ENCODE measurements at regions not wholly inside any gene's neighbourhood (a gene's known extent, or its start where the extent isn't known, plus 50 kb on each side); places are given as distances from the start of the nearest gene placed in this dataset.
"Not testable (repeated sequence)": the region's sequence is repeated elsewhere in the genome, so short reads cannot be mapped to it uniquely, and the experiment has no call there.

DNA sequence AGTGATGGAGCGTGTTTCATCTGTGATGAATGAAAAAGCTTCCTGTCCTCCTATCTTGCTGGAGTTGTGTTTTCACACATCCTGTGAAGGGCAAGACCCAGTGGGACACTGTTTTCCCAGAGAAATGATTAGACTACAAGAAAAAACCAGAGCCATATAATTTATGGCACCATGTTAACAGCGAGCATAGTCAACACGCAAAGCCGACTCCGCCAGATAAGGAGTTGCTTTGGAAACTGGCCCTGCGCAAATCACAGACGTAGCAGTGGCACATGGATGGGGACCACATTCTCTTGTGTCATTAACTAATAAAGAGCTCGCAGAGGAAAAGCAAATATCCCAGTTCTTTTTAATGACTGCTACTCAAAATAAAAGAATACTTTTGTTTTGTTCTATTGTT lies 471.2 kb upstream of the RUNX1 start:
- POLR2A ChIA-PET: no interaction called here
- H3K36me3 ChIP-seq (ENCODE audit: control insufficient read depth in 2 of 2, extremely low read depth in 1 of 2, insufficient read depth in 1 of 2, low read length in 1 of 2): no peaks in the 10 kb centered on the region
- CTCF ChIA-PET: no interaction called here
- 77% methylated on average over 7 of the region's 8 CpGs for WGBS (ENCODE audit: insufficient coverage)
- H3K27me3 ChIP-seq (replicated peaks in 1 of 2; ENCODE audit: control insufficient read depth in 2 of 2, extremely low read depth in 1 of 2, insufficient read depth in 2 of 2, low read length in 1 of 2): peaks cover 0 to 2% of the 10 kb centered on the region in 2 experiments
- H3K4me1 Mint-ChIP-seq: peaks cover 11 to 17% (median 15%) of the 10 kb centered on the region in 3 donors
- H3K4me1 ChIP-seq (ENCODE audit: control insufficient read depth in 1 of 2, extremely low read depth in 1 of 2, insufficient read depth in 2 of 2, low read length in 2 of 2): peaks cover 0 to 4% of the 10 kb centered on the region in 2 experiments
- H3K27ac ChIP-seq (ENCODE audit: low read length): no peak overlapping the region
- H3K4me3 ChIP-seq (ENCODE audit: control insufficient read depth in 1 of 2, extremely low read depth in 1 of 2, low read length in 1 of 2): no peak overlapping the region
- no peak overlapping the region for H3K4me3 Mint-ChIP-seq
- DNase-seq: no peak
- ATAC-seq (replicated peaks in 1 of 4): no peak
- peaks cover 0 to 3% of the 10 kb centered on the region in 2 donors for H3K27me3 Mint-ChIP-seq
- H3K9me3 Mint-ChIP-seq: no peaks in the 10 kb centered on the region
- no peaks in the 10 kb centered on the region for H3K9me3 ChIP-seq
- H3K27ac Mint-ChIP-seq: no peak overlapping the region
- no peaks in the 10 kb centered on the region for H3K36me3 Mint-ChIP-seq

GRCh38 chr21:35517865-35518264 lies 468.8 kb upstream of the RUNX1 start:
- H3K9me3 Mint-ChIP-seq: no peaks in the 10 kb centered on the region
- no peak overlapping the region for H3K4me3 Mint-ChIP-seq
- Histone ChIP-seq H3K36me3 (ENCODE audit: control insufficient read depth in 2 of 2, extremely low read depth in 1 of 2, insufficient read depth in 1 of 2, low read length in 1 of 2) (no peaks in the 10 kb centered on the region), H3K27me3 (replicated peaks in 1 of 2; ENCODE audit: control insufficient read depth in 2 of 2, extremely low read depth in 1 of 2, insufficient read depth in 2 of 2, low read length in 1 of 2) (peaks cover 0 to 4% of the 10 kb centered on the region in 2 experiments), H3K4me1 (ENCODE audit: control insufficient read depth in 1 of 2, extremely low read depth in 1 of 2, insufficient read depth in 2 of 2, low read length in 2 of 2) (no peaks in the 10 kb centered on the region), H3K4me3 (ENCODE audit: control insufficient read depth in 1 of 2, extremely low read depth in 1 of 2, low read length in 1 of 2) (no peak overlapping the region), H3K9me3 (no peaks in the 10 kb centered on the region), H3K27ac (ENCODE audit: low read length) (no peak overlapping the region)
- DNase-seq: no peak
- POLR2A ChIA-PET: interaction anchor here in 1 of 2 donors (0.7 kb wide), 1 partner anchor 10 kb away, joined by 4 read pairs; no protein-coding TSS in a partner anchor
- no peak overlapping the region for H3K27ac Mint-ChIP-seq
- no peaks in the 10 kb centered on the region for H3K36me3 Mint-ChIP-seq
- H3K27me3 Mint-ChIP-seq: peaks cover 0 to 9% of the 10 kb centered on the region in 2 donors
- peaks cover 4 to 11% (median 8%) of the 10 kb centered on the region in 3 donors for H3K4me1 Mint-ChIP-seq
- CTCF ChIA-PET: interaction anchor here in 1 of 2 donors (0.6 kb wide), 1 partner anchor 81 kb away, joined by 4 read pairs; no protein-coding TSS in a partner anchor
- 73% methylated on average over 4 of the region's 6 CpGs for WGBS (ENCODE audit: insufficient coverage)
- no peak for ATAC-seq (replicated peaks in 1 of 4)

GRCh38 chr21:35516292-35516691 lies 467.2 kb upstream of the RUNX1 start:
- POLR2A ChIA-PET, CTCF ChIA-PET: not testable (repeated sequence)
- peaks cover 11 to 14% (median 13%) of the 10 kb centered on the region in 3 donors for H3K4me1 Mint-ChIP-seq

DNA sequence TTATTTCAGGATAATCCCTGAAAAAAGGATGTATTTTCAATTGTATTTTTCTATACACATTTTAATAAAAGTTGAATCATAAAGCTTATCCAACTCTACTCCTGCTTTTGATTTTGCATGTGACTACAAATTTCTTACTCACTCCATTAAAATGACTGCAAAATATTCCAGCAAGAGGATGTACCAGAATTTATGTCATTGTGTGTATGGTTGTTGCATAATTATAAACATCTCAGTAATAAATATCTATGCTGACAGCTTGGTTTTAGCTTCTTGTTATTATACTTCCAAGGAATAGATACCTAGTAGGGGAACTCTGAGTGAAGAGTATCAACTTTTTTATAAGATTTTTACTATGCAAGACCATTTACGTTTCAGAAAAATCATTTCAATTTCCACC lies 463.2 kb upstream of the RUNX1 start:
- CTCF ChIA-PET: interaction anchor here (0.6 kb wide), 3 partner anchors 661 to 794 kb away, joined by 3 to 5 read pairs (median 4); no protein-coding TSS in a partner anchor
- Mint-ChIP-seq H3K36me3 (no peaks in the 10 kb centered on the region), H3K9me3 (no peaks in the 10 kb centered on the region), H3K27ac (no peak overlapping the region), H3K4me1 (peaks cover 20 to 28% (median 26%) of the 10 kb centered on the region in 3 donors), H3K4me3 (no peak overlapping the region), H3K27me3 (peaks cover 0 to 10% of the 10 kb centered on the region in 2 donors)
- H3K4me1 ChIP-seq (ENCODE audit: control insufficient read depth in 1 of 2, extremely low read depth in 1 of 2, insufficient read depth in 2 of 2, low read length in 2 of 2): peaks cover 8 to 14% of the 10 kb centered on the region in 2 experiments
- no peaks in the 10 kb centered on the region for H3K36me3 ChIP-seq (ENCODE audit: control insufficient read depth in 2 of 2, extremely low read depth in 1 of 2, insufficient read depth in 1 of 2, low read length in 1 of 2)
- no peaks in the 10 kb centered on the region for H3K9me3 ChIP-seq
- peaks cover 0 to 4% of the 10 kb centered on the region in 2 experiments for H3K27me3 ChIP-seq (replicated peaks in 1 of 2; ENCODE audit: control insufficient read depth in 2 of 2, extremely low read depth in 1 of 2, insufficient read depth in 2 of 2, low read length in 1 of 2)
- no CpG with 5 or more reads among the region's 1 CpG for WGBS (ENCODE audit: insufficient coverage)
- H3K4me3 ChIP-seq (ENCODE audit: control insufficient read depth in 1 of 2, extremely low read depth in 1 of 2, low read length in 1 of 2): no peak overlapping the region
- DNase-seq (no peak), ATAC-seq (replicated peaks in 1 of 4) (no peak)
- POLR2A ChIA-PET: interaction anchor here in 1 of 2 donors (0.6 kb wide), 1 partner anchor 145 kb away, joined by 3 read pairs; no protein-coding TSS in a partner anchor
- no peak overlapping the region for H3K27ac ChIP-seq (ENCODE audit: low read length)

More at GRCh38 chr21:35516292-35516691, 467.2 kb upstream of the RUNX1 start:
- H3K36me3 ChIP-seq (ENCODE audit: control insufficient read depth in 2 of 2, extremely low read depth in 1 of 2, insufficient read depth in 1 of 2, low read length in 1 of 2); H3K27me3 ChIP-seq (replicated peaks in 1 of 2; ENCODE audit: control insufficient read depth in 2 of 2, extremely low read depth in 1 of 2, insufficient read depth in 2 of 2, low read length in 1 of 2); H3K27ac Mint-ChIP-seq; H3K9me3 ChIP-seq; DNase-seq; H3K9me3 Mint-ChIP-seq; H3K36me3 Mint-ChIP-seq; ATAC-seq (replicated peaks in 1 of 4); H3K4me1 ChIP-seq (ENCODE audit: control insufficient read depth in 1 of 2, extremely low read depth in 1 of 2, insufficient read depth in 2 of 2, low read length in 2 of 2); H3K27ac ChIP-seq (ENCODE audit: low read length); H3K4me3 Mint-ChIP-seq; H3K4me3 ChIP-seq (ENCODE audit: control insufficient read depth in 1 of 2, extremely low read depth in 1 of 2, low read length in 1 of 2): not testable (repeated sequence)
- no CpG with 5 or more reads among the region's 2 CpGs for WGBS (ENCODE audit: insufficient coverage)
- H3K27me3 Mint-ChIP-seq: peaks cover 0 to 12% of the 10 kb centered on the region in 2 donors

DNA sequence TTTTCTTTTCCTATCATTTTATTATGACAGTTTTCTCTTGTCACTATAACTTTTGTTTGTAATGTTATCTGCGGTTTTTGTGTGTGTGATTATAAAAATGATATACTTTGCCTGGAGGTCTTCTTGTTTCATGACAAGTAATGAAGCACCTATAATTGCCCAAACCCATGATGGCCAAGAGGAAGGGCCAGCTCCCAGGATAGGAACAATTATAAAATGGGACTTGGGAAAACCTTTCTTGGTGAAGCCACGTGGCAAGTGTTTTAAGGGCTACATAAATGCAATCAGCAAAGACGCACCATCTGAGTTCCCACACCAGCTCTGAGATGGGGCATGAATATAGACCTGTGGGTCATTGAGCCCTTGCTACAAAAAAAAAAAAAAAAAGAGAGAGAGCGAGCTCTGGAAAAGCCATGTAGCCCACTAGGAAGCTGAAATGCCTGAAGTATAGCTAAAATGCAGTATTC lies 462.6 kb upstream of the RUNX1 start:
- H3K27ac Mint-ChIP-seq: no peak overlapping the region
- peaks cover 0 to 4% of the 10 kb centered on the region in 2 experiments for H3K27me3 ChIP-seq (replicated peaks in 1 of 2; ENCODE audit: control insufficient read depth in 2 of 2, extremely low read depth in 1 of 2, insufficient read depth in 2 of 2, low read length in 1 of 2)
- no peaks in the 10 kb centered on the region for H3K9me3 ChIP-seq
- no peak overlapping the region for H3K4me3 ChIP-seq (ENCODE audit: control insufficient read depth in 1 of 2, extremely low read depth in 1 of 2, low read length in 1 of 2)
- no peaks in the 10 kb centered on the region for H3K9me3 Mint-ChIP-seq
- H3K4me1 Mint-ChIP-seq: peaks cover 21 to 34% (median 29%) of the 10 kb centered on the region in 3 donors
- ChIA-PET CTCF (interaction anchor here in 1 of 2 donors (0.6 kb wide), 2 partner anchors 679 to 793 kb away, joined by 3 to 4 read pairs; no protein-coding TSS in a partner anchor), POLR2A (interaction anchor here in 1 of 2 donors (0.6 kb wide), 1 partner anchor 144 kb away, joined by 3 read pairs; no protein-coding TSS in a partner anchor)
- peaks cover 0 to 12% of the 10 kb centered on the region in 2 donors for H3K27me3 Mint-ChIP-seq
- H3K36me3 ChIP-seq (ENCODE audit: control insufficient read depth in 2 of 2, extremely low read depth in 1 of 2, insufficient read depth in 1 of 2, low read length in 1 of 2): no peaks in the 10 kb centered on the region
- ATAC-seq (replicated peaks in 1 of 4) (no peak), DNase-seq (no peak)
- H3K4me3 Mint-ChIP-seq: no peak overlapping the region
- no peaks in the 10 kb centered on the region for H3K36me3 Mint-ChIP-seq
- 83% methylated on average over 2 of the region's 4 CpGs for whole genome bisulfite sequencing (ENCODE audit: insufficient coverage)
- H3K4me1 ChIP-seq (ENCODE audit: control insufficient read depth in 1 of 2, extremely low read depth in 1 of 2, insufficient read depth in 2 of 2, low read length in 2 of 2): peaks cover 8 to 14% of the 10 kb centered on the region in 2 experiments
- H3K27ac ChIP-seq (ENCODE audit: low read length): no peak overlapping the region

DNA sequence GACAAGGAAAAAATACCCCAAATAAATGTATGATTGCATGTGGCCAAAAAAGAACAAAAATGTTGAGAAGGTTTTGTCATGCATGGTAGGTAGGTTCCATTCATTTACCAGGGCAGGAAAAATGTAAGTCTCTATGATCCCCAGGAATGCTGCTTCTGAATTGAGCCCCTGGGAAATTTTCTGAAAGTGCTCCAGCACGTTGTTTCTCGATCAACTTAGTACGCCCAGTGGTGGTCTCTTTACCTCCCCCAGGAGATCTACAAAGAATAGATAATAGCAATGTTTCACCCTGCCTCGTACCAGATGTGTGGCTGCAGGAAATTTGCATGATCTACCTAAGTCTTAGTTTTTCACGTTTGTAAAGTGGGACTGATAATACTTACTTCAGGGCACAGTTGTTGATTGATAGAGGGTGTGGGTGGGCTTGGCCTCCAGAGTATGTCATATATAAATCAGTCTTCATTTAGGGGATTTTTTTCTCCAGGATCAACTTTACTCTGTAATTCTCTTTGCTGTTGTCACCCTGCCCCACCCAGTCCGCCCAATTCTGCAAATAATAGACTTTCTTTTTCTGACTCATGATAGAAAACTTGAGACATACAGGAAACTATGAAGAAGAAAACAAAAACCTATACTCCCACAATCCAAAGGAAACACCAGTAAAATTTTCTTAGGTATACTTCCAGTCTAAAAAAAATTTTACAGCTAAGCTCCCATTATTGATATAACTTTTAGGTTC lies 462.0 kb upstream of the RUNX1 start:
- POLR2A ChIA-PET: no interaction called here
- DNase-seq: no peak
- Histone ChIP-seq H3K4me3 (ENCODE audit: control insufficient read depth in 1 of 2, extremely low read depth in 1 of 2, low read length in 1 of 2) (no peak overlapping the region), H3K27me3 (replicated peaks in 1 of 2; ENCODE audit: control insufficient read depth in 2 of 2, extremely low read depth in 1 of 2, insufficient read depth in 2 of 2, low read length in 1 of 2) (peaks cover 0 to 4% of the 10 kb centered on the region in 2 experiments), H3K36me3 (ENCODE audit: control insufficient read depth in 2 of 2, extremely low read depth in 1 of 2, insufficient read depth in 1 of 2, low read length in 1 of 2) (no peaks in the 10 kb centered on the region), H3K4me1 (ENCODE audit: control insufficient read depth in 1 of 2, extremely low read depth in 1 of 2, insufficient read depth in 2 of 2, low read length in 2 of 2) (peaks cover 8 to 17% of the 10 kb centered on the region in 2 experiments), H3K9me3 (no peaks in the 10 kb centered on the region), H3K27ac (ENCODE audit: low read length) (no peak overlapping the region)
- no peak for ATAC-seq (replicated peaks in 1 of 4)
- H3K36me3 Mint-ChIP-seq: no peaks in the 10 kb centered on the region
- peaks cover 0 to 12% of the 10 kb centered on the region in 2 donors for H3K27me3 Mint-ChIP-seq
- CTCF ChIA-PET: no interaction called here
- no peaks in the 10 kb centered on the region for H3K9me3 Mint-ChIP-seq
- no peak overlapping the region for H3K27ac Mint-ChIP-seq
- peaks cover 26 to 36% (median 32%) of the 10 kb centered on the region in 3 donors for H3K4me1 Mint-ChIP-seq
- H3K4me3 Mint-ChIP-seq: no peak overlapping the region
- no CpG with 5 or more reads among the region's 6 CpGs for whole genome bisulfite sequencing (ENCODE audit: insufficient coverage)
